HG03103 (cell line): ENCODE measurements at regions not wholly inside any gene's neighbourhood (a gene's known extent, or its start where the extent isn't known, plus 50 kb on each side); places are given as distances from the start of the nearest gene placed in this dataset.

Experiments used
- ATAC-seq: cut with Tn5 transposase; IDR thresholded peaks from one replicate; pipeline ENCODE4 v1.9.1; 2021; ENCODE audit warnings: low read depth; ENCODE audit not compliant: unreplicated experiment

DNA sequence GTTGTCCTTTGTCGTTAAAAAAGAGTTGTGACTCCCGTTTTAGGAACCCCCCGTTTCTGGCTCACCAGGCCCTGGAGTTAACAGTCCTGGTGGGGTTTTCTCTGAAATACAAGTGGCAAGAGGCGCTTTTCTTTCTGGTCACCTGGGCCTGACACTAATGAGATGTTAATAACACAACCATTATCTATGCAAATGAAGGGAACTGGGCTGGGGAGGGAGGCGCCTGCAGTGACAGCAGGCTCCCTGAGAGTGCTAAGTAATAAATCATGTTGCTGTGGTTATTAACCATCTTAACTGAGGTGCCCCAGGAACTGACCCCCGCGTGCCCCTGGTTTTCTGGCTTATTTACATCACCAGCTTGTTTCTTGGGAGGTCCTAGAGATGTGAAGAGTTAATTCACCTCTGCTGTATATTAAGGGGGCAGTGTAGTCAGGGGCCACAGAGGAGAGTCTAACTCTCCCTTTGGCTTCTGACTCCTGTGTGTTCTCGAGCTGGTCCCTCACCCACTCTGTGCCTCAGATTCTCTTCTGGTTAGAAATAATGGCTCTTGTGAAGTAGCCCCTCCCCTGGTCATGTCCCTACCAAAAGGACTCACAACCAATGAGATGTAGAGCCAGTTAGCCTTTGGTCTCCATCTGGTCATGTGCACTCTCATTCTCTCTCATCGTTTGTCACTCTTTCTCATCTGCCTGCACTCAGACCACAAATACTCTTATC, 276.6 kb upstream of the CADM1 start:
- no peak for ATAC-seq

DNA sequence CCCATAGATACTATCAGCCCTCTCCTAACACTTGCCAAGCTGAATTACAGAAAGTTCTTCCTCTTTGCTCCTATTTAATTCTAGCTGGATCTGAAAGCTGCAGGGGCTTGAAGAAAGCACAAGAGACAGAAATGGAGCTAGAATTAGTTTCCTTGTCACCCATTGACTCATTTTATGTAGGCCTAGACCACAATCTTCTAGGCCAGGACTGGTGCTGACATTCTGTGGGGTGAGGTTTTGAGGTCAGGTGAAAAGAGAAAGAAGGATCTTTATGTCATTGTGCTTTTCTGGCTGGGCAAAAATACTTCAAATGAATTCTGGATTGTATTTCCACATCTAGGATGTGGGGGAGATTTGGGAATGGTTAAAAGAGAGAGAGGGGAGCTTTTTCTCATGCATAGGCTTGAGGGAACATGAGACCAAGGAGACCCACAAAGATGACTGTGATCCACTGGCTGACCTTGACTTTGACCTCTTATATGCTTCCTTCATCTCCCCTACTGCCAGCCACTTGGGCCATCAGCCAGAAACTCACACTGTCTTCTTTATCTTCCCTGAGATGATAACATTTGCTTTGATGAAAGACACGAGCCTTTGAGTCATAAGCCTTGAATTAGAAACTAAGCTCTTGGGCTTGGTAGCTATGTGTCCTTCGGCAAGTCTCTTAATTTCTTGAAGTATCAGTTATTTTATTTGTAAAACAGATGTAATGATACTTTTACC, 274.9 kb upstream of the CADM1 start:
- ATAC-seq = no peak

DNA sequence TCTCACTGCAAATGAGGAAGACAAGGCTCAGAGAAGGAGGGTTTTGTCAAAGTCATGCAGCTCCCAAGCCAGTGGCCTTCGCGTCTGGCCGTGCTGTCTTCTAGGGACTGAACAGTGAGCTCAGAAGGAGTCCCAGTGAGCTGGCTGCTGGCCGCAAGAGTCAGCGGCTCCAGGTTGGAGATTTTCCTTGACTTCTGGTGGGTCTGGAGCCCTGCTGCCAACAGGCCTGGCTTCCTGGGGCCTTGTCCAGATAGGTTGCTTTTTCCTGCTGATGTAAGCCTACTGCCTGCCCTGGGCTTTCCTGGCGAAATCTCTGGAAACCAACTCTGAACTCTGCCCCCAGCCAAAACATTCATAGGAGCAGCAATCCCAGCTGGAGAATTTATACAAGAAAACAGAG, 272.7 kb upstream of the CADM1 start:
- ATAC-seq = no peak

DNA sequence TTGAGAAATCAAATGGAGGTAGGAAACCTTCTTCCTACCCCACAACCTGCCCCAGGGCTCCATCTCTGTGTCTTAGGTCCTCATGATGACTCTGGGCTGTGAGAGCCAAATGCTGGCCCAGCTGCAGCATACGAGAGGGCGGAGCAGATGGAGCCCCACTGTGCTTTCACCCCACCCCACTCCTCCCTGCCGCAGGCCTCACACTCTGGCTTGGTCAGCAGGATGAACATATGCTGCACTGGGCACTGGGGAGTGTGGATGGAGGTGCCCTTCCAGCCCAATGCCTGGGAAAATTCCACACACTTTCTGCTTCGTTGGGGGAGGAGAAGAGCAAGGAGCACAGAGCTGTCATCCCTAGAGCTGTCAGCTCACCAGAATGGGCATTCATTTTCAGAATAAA, 271.6 kb upstream of the CADM1 start:
- no peak for ATAC-seq

DNA sequence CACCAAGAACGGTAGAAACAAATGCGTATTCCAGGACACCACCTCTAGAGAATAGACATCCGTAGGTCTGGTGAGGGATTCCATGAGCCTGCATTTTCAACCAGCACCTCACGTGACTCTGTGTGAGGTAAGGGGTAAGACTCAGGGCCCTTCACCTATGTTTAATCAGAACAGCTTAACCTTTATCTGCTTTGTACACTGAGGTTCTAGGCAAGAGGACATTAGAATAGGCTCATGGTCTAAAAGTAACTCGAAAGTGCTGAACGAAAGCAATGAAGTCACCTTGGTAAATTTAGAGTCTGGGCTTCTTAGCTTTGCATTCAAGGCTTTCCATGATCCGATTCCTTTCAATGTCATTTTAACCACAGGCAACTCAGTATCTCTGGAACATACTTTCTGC, 270.5 kb upstream of the CADM1 start:
- ATAC-seq = no peak

DNA sequence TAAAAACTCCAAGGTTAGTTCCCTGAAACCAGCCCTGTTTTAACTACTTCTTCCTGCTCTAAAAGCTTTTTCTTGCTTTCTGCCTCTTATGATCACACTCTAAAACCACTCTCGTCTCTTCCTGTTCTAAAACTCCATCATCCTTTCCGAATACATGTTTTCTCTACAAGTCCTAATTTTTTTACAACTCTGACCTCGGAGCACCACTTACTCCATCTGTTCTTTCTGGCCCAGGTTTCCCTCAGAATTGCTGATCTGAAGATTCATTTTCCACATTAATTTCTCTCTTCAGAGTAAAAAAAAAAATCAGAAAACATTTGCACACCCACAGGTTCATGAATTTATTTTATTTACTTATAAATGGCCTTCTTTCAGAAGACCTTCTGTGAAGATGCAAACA, 265.7 kb upstream of the CADM1 start:
- ATAC-seq = no peak

DNA sequence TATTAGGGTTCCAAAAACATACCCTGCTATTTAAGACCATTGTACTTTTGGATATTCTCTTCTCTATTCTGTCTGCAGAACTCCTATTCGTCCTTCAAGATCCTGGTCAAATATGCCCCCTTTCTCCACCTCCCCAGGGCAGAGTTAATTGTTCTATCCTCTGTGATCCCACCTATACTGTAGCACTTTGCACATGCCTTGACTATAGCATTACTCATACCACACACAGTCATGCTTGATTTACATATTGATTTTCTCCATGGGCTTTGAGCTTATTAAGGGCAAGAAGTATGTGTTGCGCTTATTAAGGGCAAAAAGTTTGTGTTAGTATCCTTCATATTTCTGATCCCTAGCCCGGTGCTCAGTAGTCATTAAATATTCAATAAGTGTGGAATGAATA, 263.7 kb upstream of the CADM1 start:
- no peak for ATAC-seq

DNA sequence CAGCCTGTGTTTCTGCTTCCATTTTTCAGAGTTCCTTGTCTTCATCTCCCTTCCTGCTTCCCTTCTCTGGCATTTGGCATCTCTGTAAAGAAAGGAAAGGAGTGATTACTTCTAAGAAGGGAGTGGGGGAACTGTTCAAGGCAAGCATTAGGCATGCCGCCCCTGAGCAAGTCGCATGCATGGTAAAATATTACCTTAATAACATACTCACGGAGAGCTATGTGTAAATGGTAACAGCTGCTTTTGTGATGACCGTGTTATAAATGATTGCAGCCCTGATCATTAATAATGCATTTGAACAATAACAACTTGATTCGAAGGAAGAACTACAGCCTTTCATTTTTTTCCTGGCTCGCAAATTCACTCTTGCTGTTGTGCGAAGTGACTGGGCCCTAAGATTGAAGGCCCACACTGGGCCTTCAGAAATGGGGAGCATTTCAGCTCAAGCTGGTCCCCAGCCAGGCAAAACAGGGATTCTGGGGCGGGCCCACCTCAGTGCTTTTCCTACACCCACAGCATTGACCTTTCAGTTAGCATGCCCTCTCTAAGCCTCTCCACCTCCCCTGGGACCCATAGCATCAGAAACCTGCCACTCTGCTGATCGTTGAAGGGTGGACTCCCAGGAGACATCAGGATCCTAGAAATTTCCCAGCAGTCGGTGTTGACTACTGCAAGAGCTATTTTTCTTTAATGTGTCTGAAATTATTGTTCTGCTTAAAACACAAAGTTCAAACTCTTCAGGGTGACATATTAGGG, 263.0 kb upstream of the CADM1 start:
- no peak for ATAC-seq

DNA sequence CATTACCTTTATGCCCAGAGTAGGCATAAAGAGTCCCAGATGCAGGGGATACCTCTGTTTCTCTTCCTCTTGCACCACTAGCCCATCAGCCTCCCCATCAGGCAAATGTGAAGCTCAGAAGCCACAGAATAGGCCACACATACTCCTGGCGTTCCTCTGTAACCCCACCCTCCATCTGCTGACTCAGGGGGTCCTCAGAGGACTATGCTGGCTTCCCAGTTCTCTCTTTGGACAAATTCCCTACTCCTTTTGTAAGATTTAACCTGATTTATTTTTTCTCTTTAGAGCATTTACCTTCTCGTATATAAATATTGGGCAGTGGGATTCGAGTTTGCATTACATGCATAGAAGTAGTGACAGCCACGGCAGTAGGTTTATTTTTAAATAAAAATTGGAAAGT, 262.3 kb upstream of the CADM1 start:
- no peak for ATAC-seq

DNA sequence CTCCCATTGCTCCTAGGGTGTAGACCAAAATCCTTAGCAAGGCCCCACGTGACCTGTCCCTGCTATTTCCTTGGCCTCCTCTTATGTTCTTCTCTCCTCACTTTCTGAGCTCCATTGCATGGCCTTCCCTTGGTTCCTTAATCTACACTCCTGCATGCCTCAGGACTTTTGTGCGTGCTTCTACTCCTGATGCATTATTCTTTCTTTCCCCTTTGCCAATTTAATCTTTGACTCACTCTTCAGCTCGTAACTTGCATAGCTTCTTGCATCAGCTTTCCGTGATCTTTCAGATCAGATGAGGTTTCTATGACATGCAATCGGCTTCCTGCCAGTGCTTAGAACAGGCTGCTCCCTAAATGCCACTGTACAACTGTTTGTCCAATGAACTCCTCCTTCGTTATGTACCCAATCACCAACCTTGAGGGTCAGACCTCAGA, 261.6 kb upstream of the CADM1 start:
- no peak for ATAC-seq

DNA sequence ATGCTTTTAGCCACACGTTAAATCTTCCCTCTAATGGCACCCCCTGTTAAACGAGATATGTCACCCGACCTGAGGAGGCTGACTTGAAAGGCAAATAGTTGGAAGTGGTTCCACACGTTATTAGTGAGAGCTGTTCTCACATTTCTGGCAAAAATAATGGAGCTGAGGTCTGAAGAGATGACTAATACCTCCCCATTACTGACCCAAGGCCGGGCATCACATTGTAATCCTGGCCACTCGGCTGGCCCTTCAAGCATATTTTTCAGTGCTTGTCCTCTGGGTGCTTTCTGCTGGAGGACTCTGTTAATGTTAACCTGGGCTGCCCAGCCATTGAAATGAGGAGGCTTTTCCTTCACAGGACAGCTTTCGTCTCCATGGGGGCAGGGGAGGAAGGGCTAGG, 260.0 kb upstream of the CADM1 start:
- ATAC-seq = no peak

DNA sequence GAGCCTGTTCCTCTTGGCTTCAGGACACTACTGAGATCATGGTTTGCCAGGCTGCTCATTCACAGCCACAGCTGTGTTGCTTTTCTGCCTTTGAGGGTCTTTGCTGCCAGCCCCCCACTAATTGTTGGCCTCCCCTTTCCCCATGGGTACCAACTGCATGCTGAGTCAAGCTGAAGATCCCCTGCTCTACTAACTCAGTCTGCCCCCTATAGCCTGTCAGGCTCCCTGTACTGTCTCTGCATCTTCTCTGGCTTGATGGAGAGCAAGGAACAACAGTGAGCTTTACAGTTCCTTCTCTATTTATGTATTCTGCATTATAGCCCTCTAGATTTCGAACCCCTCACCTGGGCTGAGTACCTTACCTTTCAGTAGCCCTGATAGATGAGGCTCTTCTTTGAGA, 257.6 kb upstream of the CADM1 start:
- no peak for ATAC-seq

DNA sequence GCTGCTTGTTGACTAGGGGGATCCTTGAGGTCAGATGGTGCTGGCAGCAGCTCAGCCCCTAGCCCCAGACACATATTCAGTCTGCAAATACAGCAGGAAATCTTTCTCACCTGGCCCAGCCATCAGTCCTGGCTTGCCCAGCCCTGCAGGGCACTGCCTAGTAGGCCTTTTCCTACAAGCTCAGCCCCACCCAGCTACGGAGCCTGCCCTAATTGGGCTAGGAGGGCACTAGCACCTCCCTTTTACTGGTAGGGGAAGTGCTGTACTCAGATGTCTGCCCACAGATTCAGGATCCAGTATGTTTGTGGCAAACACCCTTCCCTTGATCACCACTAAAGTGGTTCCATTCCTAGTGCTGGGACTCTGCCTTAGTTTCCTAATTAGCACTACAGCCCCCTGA, 257.1 kb upstream of the CADM1 start:
- no peak for ATAC-seq

DNA sequence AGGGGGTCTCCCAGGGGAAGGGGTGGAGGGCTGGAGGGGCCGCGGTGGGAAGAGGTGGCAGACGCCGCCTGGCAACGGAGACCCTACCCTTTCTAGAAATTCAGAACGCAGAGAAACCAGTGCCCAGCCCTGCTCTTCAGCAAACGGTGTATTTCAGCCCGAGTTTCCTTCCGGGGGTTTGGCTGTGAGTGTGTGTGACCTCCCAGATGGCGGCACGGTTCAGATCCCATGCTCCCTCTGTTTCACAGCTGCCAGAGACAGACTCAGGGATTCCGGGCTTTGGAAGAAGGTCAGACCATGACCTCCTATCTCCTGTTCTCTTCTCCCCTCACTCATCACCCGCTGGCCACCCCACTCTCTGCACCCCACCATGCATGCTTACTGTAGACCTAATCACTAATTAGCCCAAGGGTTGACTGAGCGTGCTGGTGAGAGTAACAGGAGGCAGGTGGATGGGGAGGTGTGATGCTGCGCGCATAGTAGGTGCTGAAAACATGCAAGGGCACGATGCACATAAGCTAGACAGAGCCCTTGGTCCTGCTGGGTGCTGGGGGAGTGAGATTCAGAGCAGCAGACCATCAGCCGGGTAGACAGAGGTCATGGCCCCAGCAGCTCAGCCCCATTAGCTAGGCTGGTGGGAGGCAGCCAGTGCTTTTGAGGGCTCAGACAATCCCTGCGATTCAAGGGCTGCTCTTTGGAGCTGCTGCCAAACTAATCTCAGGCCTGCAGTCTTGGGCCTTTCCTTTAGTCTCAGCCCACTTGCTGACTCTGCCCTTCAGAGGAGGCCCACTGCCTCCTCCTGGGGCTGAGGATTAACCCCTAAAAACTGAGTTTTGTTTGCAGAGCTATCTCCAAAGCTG, 256.5 kb upstream of the CADM1 start:
- no peak for ATAC-seq

DNA sequence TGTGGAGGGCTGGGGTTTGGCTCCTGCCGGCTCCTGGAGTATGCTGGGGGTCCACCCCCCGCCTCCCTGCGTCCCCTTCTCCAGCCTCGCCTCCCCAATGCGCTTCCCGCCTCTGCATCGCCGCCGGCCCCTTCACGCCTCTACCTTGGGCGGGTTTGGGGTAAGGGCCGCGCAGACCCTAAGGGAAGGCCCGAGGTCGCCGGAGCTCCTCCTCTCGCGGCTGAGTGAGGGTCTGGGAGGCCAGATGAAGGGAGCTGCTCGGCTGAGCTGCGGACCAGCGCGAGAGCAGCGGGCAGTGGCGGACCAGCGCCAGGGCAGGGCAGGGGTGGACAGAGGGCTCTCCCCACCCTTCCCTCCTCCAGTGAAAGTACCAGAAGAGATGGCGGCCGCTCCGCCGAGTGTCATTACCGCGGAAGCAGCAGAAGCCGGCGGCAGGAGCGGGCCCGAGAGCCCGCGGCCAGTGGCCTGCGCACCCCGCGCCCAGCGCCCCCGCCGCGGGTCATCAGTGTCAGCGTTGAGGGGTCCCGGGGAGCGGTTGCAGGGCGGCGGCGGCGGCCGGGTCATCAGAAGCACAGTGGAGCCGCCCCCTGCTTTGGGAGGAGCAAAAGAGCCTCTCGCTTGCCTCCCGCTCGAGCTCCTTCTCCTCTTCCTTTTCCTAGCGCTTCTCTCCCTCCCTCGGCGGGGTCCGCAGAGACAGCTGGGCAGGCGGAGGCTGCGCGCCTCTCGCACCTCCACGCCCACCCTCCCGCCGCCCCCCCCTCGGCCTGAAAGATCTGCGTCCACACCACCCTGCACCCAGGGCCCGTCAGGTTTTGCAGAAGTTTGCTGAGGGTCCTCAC, 255.6 kb upstream of the CADM1 start:
- ATAC-seq = no peak

DNA sequence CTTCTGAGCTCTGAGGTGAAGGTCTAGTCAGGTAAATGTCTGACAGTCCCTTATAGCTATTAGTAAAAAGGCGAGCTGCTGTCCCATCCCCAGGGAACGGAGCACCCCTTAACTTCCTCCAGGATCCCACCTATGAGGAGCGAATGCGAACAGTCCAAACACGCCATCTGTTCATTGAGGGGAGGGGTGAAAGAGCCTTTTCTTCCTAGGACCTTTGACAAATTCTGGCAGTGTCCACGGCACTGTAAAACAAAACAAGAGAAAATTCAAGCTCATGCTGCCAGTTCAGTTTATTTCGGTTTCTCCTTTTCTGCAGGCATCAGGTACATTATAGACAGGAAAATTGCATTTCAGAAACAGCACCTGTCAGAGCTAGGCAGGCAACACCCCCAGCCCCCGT, 253.8 kb upstream of the CADM1 start:
- ATAC-seq = no peak

DNA sequence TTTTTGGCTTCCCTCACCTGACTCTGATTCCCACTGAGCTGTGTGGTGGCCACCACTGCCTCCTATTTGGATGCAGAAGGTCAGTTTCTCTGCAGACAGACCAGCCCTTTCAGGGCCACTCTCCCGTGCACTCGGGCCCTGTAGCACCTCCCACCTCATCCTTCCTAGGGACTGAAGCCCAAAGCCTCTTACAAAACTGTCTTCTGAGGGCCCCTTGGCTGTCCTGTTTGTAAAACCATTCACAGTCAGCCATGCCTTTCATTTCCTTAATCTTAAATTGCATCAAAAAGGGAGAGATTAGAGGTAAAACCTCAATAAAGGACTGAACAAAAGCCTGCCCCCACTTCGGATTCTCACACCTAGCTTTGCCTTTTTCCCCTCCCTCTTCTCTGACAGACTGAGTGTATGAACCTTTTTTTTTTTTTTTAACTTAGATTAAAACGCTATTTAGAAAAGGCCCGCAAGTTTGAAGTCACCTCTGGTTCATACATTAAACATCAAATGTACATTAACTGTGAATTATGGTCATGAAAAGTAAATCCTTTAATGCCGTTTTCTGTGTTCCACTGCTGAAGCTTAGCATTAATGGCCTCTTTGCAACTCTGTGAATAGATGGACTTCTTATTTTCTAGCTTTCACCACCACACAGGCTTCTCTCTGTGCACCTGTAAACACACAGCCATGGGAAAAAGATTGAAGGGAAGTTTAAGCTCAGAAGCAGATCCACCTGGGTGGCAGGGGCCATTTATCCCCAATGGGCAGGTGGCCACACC, 247.2 kb upstream of the CADM1 start:
- ATAC-seq = no peak

DNA sequence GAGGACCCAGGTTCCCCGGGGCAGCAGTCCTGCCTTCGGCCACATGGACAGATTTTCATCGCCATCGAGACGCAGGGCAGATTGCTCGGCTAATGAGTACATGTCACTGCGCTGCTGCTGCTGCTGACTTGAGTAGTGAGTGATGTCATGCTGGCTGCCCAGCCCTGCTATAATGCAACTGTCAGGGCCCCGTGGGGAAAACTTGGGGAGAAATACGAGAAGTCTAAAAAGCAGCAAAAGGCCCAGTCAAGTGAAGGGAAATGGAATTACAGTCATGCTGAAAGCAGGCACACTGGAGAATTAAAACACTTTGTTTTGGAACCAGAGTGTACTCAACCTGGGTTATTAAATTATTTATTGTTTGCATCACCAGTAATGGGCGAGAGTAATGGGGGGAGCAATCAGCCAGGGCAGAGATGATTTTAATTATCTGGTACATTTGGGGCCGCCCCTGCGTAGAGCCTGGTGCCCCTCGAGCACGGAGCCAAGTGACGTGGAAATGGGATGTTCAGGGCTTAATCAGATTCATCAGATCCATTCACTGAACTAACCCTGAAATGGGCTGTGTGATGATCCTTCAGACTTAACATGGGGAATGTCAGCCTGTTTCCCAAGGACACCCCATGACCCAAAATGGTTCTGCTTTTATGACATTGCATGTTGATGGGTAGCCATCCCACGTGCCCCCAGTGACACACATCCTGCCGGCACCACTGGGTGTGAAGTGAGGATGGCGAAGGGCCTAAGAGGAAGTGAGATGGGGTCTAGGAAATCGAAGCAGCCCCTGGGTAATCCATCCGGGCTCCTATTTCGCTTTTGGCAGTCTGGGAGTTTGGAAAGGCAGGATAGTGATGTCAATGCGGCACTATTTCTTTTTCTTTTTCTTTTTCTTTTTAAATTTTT, 241.6 kb upstream of the CADM1 start:
- no peak for ATAC-seq
